ENCODE measurements at regions not wholly inside any gene's neighbourhood (a gene's known extent, or its start where the extent isn't known, plus 50 kb on each side); places are given as distances from the start of the nearest gene placed in this dataset.

GRCh38 chr2:199707593-199708185, 143.3 kb downstream of the FTCDNL1 start:
- no peak for DNase-seq (ENCODE audit: missing footprints)
- intact Hi-C loops (cut with DNase I), result no loop called here
- ATAC-seq, result no peak

GRCh38 chr2:199705538-199705937, 145.5 kb downstream of the FTCDNL1 start:
- intact Hi-C loops (cut with DNase I), result no loop called here
- DNase-seq (ENCODE audit: missing footprints), result no peak
- ATAC-seq, result no peak

GRCh38 chr2:199704358-199705238, 146.4 kb downstream of the FTCDNL1 start:
- DNase-seq (ENCODE audit: missing footprints) (no peak), ATAC-seq (no peak)
- intact Hi-C loops (cut with DNase I), result no loop called here

- DNase-seq (ENCODE audit: missing footprints), result no peak
- ATAC-seq, result no peak
- intact Hi-C loops (cut with DNase I), result no loop called here
These were observed 147.8 kb downstream of the FTCDNL1 start for GRCh38 chr2:199703199-199703598.

GRCh38 chr2:199697469-199697868, 153.5 kb downstream of the FTCDNL1 start:
- ATAC-seq, result no peak
- DNase-seq (ENCODE audit: missing footprints), result no peak
- intact Hi-C loops (cut with DNase I), result no loop called here

- ATAC-seq (no peak), DNase-seq (ENCODE audit: missing footprints) (no peak)
- intact Hi-C loops (cut with DNase I), result no loop called here
These were observed 154.9 kb downstream of the FTCDNL1 start for GRCh38 chr2:199696048-199696447.

GRCh38 chr2:199693861-199694260, 157.1 kb downstream of the FTCDNL1 start:
- DNase-seq (ENCODE audit: missing footprints) (no peak), ATAC-seq (no peak)
- intact Hi-C loops (cut with DNase I), result no loop called here

GRCh38 chr2:199692489-199692888, 158.5 kb downstream of the FTCDNL1 start:
- ATAC-seq (no peak), DNase-seq (ENCODE audit: missing footprints) (no peak)
- intact Hi-C loops (cut with DNase I), result no loop called here

- intact Hi-C loops (cut with DNase I), result no loop called here
- no peak for DNase-seq (ENCODE audit: missing footprints)
- ATAC-seq, result no peak
These were observed 160.8 kb downstream of the FTCDNL1 start for GRCh38 chr2:199690225-199690624.

GRCh38 chr2:199685669-199686068, 165.3 kb downstream of the FTCDNL1 start:
- DNase-seq (ENCODE audit: missing footprints) (no peak), ATAC-seq (no peak)
- intact Hi-C loops (cut with DNase I), result no loop called here

GRCh38 chr2:199684832-199685231, 166.2 kb downstream of the FTCDNL1 start:
- no peak for ATAC-seq
- no peak for DNase-seq (ENCODE audit: missing footprints)
- intact Hi-C loops (cut with DNase I), result no loop called here

- DNase-seq (ENCODE audit: missing footprints) (no peak), ATAC-seq (no peak)
- intact Hi-C loops (cut with DNase I), result no loop called here
These were observed 166.8 kb downstream of the FTCDNL1 start for GRCh38 chr2:199684168-199684567.

GRCh38 chr2:199682001-199682400, 169.0 kb downstream of the FTCDNL1 start:
- no peak for ATAC-seq
- intact Hi-C loops (cut with DNase I), result no loop called here
- no peak for DNase-seq (ENCODE audit: missing footprints)

- ATAC-seq (no peak), DNase-seq (ENCODE audit: missing footprints) (no peak)
- intact Hi-C loops (cut with DNase I), result no loop called here
These were observed 170.5 kb downstream of the FTCDNL1 start for GRCh38 chr2:199680482-199680881.

GRCh38 chr2:199679883-199680282, 171.1 kb downstream of the FTCDNL1 start:
- DNase-seq (ENCODE audit: missing footprints), result no peak
- intact Hi-C loops (cut with DNase I), result no loop called here
- ATAC-seq, result no peak

GRCh38 chr2:199677881-199678280, 173.1 kb downstream of the FTCDNL1 start:
- intact Hi-C loops (cut with DNase I), result no loop called here
- no peak for DNase-seq (ENCODE audit: missing footprints)
- no peak for ATAC-seq

GRCh38 chr2:199668645-199669044, 182.3 kb downstream of the FTCDNL1 start:
- DNase-seq (ENCODE audit: missing footprints), result no peak
- ATAC-seq, result no peak
- intact Hi-C loops (cut with DNase I), result no loop called here

- ATAC-seq (no peak), DNase-seq (ENCODE audit: missing footprints) (no peak)
- intact Hi-C loops (cut with DNase I), result no loop called here
These were observed 187.8 kb downstream of the FTCDNL1 start for GRCh38 chr2:199663157-199663556.

GRCh38 chr2:199662255-199662654, 188.7 kb downstream of the FTCDNL1 start:
- intact Hi-C loops (cut with DNase I), result no loop called here
- ATAC-seq (no peak), DNase-seq (ENCODE audit: missing footprints) (no peak)

- no peak for DNase-seq (ENCODE audit: missing footprints)
- ATAC-seq, result no peak
These were observed 190.8 kb downstream of the FTCDNL1 start for GRCh38 chr2:199660167-199660566.

More at GRCh38 chr2:199660167-199660566, 190.8 kb downstream of the FTCDNL1 start:
- intact Hi-C loops (cut with DNase I), result no loop called here

Measured in Right ventricle myocardium inferior (tissue), 1 donor.